A549 (cell line): ENCODE measurements at regions not wholly inside any gene's neighbourhood (a gene's known extent, or its start where the extent isn't known, plus 50 kb on each side); places are given as distances from the start of the nearest gene placed in this dataset.

Experiments
- CHD2 ChIP-seq: fragments of 150-350 bp; IDR thresholded peaks from 2 replicates; pipeline ENCODE4 v1.6.1; 2014; ENCODE audit warnings: low read length; ENCODE audit not compliant: partially characterized antibody
- EP300 ChIP-seq, 2 experiments: fragments of >200 bp; sonication (Bioruptor Twin); formaldehyde crosslinking; IDR thresholded peaks; 2 replicates in 1 of 2; 3 replicates in 1 of 2; pipeline ENCODE4 v1.6.1; 2016 to 2017
- MAFK ChIP-seq: fragments of 450-650 bp; IDR thresholded peaks from 2 replicates; pipeline ENCODE4 v1.6.1; 2014; ENCODE audit not compliant: partially characterized antibody
- PHF8 ChIP-seq: fragments of 200-600 bp; sonication (generic); IDR thresholded peaks from 2 replicates; pipeline ENCODE4 v1.6.1; 2016; ENCODE audit warnings: low read depth, mild to moderate bottlenecking, antibody characterized with exemption, moderate library complexity, borderline replicate concordance
- RAD21 ChIP-seq, 2 experiments: fragments of >200 bp in 1 of 2; sonication (Bioruptor Twin) in 1 of 2; formaldehyde crosslinking in 1 of 2; IDR thresholded peaks in 1 of 2; conservative IDR thresholded peaks in 1 of 2; 2 replicates in 1 of 2; 3 replicates in 1 of 2; pipeline ENCODE4 v1.6.1; 2012 to 2018; ENCODE audit warnings: inconsistent platforms in 1 of 2
- RARB ChIP-seq: fragments of 250-450 bp; sonication (Bioruptor Pico); IDR thresholded peaks from 2 replicates; pipeline ENCODE4 v1.8.0; 2021; ENCODE audit warnings: mild to moderate bottlenecking, moderate library complexity
- ZNF302 ChIP-seq: fragments of 250-450 bp; sonication (Bioruptor Pico); IDR thresholded peaks from 2 replicates; pipeline ENCODE4 v1.9.0; 2021; ENCODE audit warnings: inconsistent platforms, mild to moderate bottlenecking, moderate library complexity
- TF ChIP-seq, protein P1 (sequence below): fragments of 450-650 bp; IDR thresholded peaks from 2 replicates; pipeline ENCODE4 v1.6.1; 2014; ENCODE audit warnings: antibody characterized with exemption
- TF ChIP-seq, protein P2 (sequence below): fragments of >200 bp; sonication (Bioruptor Twin); formaldehyde crosslinking; IDR thresholded peaks from 3 replicates; pipeline ENCODE4 v1.5.1; 2016

DNA sequence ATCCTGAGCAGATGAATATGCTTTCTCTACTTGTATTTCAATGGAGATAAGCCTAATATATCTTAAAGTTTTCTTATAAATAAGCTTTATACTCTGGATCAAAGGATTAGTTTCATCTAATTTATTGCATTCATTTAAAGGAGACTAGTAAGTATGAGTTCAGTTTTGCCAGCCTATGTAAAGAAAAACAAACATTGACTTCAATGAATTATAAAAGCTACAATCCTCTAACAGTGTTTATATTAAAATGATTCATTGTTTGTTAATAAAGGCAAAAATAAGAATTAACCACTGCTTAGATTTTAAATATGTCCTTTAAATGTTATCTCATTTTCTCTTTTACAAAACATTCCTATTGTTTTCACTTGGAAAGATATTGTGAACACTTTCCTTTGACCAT is 566.0 kb downstream of the EPHA4 start:
- TF ChIP-seq EP300 (IDR thresholded peaks at IDR 0.05) (no peak), ZNF302 (CRISPR knock-in tag) (no peak), MAFK (no peak), RAD21 (conservative IDR thresholded peaks at IDR 0.05 in 1 of 2, IDR thresholded peaks at IDR 0.05 in 1 of 2) (no peak), PHF8 (no peak), RARB (CRISPR knock-in tag) (no peak), CHD2 (no peak)
- TF ChIP-seq, protein P1, sequence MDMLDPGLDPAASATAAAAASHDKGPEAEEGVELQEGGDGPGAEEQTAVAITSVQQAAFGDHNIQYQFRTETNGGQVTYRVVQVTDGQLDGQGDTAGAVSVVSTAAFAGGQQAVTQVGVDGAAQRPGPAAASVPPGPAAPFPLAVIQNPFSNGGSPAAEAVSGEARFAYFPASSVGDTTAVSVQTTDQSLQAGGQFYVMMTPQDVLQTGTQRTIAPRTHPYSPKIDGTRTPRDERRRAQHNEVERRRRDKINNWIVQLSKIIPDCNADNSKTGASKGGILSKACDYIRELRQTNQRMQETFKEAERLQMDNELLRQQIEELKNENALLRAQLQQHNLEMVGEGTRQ, result no peak
- TF ChIP-seq, protein P2, sequence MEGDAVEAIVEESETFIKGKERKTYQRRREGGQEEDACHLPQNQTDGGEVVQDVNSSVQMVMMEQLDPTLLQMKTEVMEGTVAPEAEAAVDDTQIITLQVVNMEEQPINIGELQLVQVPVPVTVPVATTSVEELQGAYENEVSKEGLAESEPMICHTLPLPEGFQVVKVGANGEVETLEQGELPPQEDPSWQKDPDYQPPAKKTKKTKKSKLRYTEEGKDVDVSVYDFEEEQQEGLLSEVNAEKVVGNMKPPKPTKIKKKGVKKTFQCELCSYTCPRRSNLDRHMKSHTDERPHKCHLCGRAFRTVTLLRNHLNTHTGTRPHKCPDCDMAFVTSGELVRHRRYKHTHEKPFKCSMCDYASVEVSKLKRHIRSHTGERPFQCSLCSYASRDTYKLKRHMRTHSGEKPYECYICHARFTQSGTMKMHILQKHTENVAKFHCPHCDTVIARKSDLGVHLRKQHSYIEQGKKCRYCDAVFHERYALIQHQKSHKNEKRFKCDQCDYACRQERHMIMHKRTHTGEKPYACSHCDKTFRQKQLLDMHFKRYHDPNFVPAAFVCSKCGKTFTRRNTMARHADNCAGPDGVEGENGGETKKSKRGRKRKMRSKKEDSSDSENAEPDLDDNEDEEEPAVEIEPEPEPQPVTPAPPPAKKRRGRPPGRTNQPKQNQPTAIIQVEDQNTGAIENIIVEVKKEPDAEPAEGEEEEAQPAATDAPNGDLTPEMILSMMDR, result no peak
